ENCODE measurements at regions not wholly inside any gene's neighbourhood (a gene's known extent, or its start where the extent isn't known, plus 50 kb on each side); places are given as distances from the start of the nearest gene placed in this dataset.

- no peak for TF ChIP-seq CTCF (IDR thresholded peaks at IDR 0.05; ENCODE audit: insufficient read depth, low read depth, low read length, missing control alignments)
- DNase-seq (ENCODE audit: low read depth), result no peak
Measured at GRCh38 chr18:30208546-30208945, 834.0 kb downstream of the DSC3 start.

GRCh38 chr18:30192216-30192615 lies 850.3 kb downstream of the DSC3 start:
- no peak for DNase-seq (ENCODE audit: low read depth)
- TF ChIP-seq CTCF (IDR thresholded peaks at IDR 0.05; ENCODE audit: insufficient read depth, low read depth, low read length, missing control alignments), result no peak
- no peak overlapping the region for H3K4me3 ChIP-seq (ENCODE audit: low read length)

More at GRCh38 chr18:30208546-30208945, 834.0 kb downstream of the DSC3 start:
- H3K4me3 ChIP-seq (ENCODE audit: low read length), result no peak overlapping the region

GRCh38 chr18:30186245-30186644 lies 856.3 kb downstream of the DSC3 start:
- TF ChIP-seq CTCF (IDR thresholded peaks at IDR 0.05; ENCODE audit: insufficient read depth, low read depth, low read length, missing control alignments), result no peak

GRCh38 chr18:30177056-30177455 lies 865.5 kb downstream of the DSC3 start:
- TF ChIP-seq CTCF (IDR thresholded peaks at IDR 0.05; ENCODE audit: insufficient read depth, low read depth, low read length, missing control alignments), result no peak
- H3K4me3 ChIP-seq (ENCODE audit: low read length), result no peak overlapping the region
- peak; percentile 59 for DNase-seq (ENCODE audit: low read depth)

More at GRCh38 chr18:30186245-30186644, 856.3 kb downstream of the DSC3 start:
- DNase-seq (ENCODE audit: low read depth), result no peak
- no peak overlapping the region for H3K4me3 ChIP-seq (ENCODE audit: low read length)

- no peak overlapping the region for H3K4me3 ChIP-seq (ENCODE audit: low read length)
- no peak for TF ChIP-seq CTCF (IDR thresholded peaks at IDR 0.05; ENCODE audit: insufficient read depth, low read depth, low read length, missing control alignments)
- DNase-seq (ENCODE audit: low read depth), result no peak
Measured at GRCh38 chr18:30175621-30176225, 866.8 kb downstream of the DSC3 start.

GRCh38 chr18:30175061-30175574 lies 867.4 kb downstream of the DSC3 start:
- no peak for TF ChIP-seq CTCF (IDR thresholded peaks at IDR 0.05; ENCODE audit: insufficient read depth, low read depth, low read length, missing control alignments)
- H3K4me3 ChIP-seq (ENCODE audit: low read length), result no peak overlapping the region

GRCh38 chr18:30163573-30163972 lies 879.0 kb downstream of the DSC3 start:
- TF ChIP-seq CTCF (IDR thresholded peaks at IDR 0.05; ENCODE audit: insufficient read depth, low read depth, low read length, missing control alignments), result no peak

More at GRCh38 chr18:30175061-30175574, 867.4 kb downstream of the DSC3 start:
- DNase-seq (ENCODE audit: low read depth), result no peak

More at GRCh38 chr18:30163573-30163972, 879.0 kb downstream of the DSC3 start:
- H3K4me3 ChIP-seq (ENCODE audit: low read length), result no peak overlapping the region
- DNase-seq (ENCODE audit: low read depth), result peak; percentile 67
